HG02588 (cell line): ENCODE measurements at regions not wholly inside any gene's neighbourhood (a gene's known extent, or its start where the extent isn't known, plus 50 kb on each side); places are given as distances from the start of the nearest gene placed in this dataset.

Source experiments
- ATAC-seq: cut with Tn5 transposase; IDR thresholded peaks from one replicate; pipeline ENCODE4 v1.9.1; 2021; ENCODE audit warnings: mild to moderate bottlenecking, moderate library complexity; ENCODE audit not compliant: unreplicated experiment

DNA sequence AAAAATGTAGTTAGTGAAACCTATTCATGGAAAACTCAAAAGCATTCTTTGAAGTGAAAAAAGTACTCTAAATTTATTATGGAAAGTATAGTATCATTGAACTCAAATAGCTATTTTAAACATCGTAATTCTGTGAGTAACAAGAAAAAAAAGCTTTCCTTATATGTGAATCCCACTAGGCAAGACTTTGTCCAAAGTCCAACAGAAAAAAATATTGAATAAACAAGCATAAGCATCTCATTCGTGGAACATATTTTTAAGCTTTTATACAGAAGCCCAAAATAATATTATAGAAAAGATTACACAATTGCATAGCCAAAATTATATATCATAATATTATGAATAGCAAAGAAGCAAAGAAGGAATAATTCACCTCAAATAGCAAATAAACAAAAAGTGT is 79.4 kb upstream of the IFNE start:
- ATAC-seq, result no peak

- ATAC-seq, result no peak
These were observed 82.1 kb upstream of the IFNE start for GRCh38 chr9:21564175-21564574.

- ATAC-seq, result no peak
These were observed 83.0 kb upstream of the IFNE start for GRCh38 chr9:21565155-21565554.

GRCh38 chr9:21567926-21568325 is 85.8 kb upstream of the IFNE start:
- ATAC-seq, result no peak

DNA sequence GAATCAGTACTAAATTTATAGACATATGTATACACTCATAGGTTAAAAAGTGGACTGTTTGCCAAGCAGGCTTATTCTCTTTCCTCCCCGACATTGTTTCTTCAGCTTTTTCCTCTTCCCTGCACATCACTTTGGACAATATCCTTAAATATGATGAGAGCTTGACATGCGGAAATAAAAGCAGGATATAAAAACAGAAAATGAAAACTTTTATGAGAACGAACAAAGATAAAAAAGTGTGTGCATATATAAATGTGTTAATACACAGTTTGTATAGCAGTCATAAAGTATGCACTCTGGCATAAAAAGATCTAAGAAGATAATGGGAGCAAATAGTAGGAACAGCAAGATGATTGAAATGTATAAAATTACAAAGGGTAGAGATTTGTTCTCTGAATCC is 86.4 kb upstream of the IFNE start:
- no peak for ATAC-seq

DNA sequence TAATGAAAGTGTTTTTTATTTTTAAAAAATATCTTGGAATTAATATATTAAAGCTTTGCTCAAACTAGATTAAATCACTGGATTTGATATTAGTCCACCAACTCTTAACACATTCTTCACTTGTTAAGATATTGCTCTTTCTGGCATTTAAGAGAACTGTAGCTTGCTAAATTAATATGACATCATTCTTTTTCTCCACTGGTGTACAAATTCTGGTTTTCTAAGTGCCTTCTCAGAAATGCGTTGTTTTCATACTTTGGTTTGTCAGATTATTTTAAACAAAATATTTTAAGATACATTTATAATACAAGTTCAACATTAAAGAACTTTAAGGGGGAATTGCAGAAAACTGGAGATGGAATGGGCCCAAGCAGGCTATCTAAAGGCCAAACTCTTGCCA is 87.6 kb upstream of the IFNE start:
- ATAC-seq, result no peak

DNA sequence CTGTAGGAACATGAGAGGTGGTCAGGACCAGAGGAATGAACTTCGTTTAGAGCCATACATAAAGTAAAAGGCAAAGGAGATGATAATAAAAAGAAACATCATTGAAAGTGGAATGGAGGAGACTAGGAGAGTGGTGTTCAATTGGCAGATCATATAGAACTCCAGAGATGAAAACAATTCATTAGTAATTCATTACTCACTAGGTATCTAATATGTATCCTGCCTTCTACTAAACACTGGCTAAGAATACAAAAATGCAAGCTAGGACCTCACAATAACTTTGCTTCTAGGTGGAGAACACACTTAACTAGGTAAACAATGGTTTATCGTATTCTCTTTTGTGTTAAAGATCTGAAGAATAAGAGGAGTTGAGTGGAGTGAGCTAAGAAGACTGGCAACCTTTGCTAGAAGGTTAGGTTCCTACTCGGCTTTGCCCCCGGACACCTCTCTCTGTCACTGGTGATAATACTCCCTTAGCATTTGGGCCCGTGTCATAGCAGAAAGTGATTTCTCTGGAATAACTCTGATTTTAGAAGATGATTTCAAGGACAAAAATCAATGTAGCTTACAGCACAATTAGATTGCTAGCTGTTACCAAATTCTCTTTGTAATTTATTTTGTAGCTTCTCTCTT is 88.6 kb upstream of the IFNE start:
- ATAC-seq, result no peak

DNA sequence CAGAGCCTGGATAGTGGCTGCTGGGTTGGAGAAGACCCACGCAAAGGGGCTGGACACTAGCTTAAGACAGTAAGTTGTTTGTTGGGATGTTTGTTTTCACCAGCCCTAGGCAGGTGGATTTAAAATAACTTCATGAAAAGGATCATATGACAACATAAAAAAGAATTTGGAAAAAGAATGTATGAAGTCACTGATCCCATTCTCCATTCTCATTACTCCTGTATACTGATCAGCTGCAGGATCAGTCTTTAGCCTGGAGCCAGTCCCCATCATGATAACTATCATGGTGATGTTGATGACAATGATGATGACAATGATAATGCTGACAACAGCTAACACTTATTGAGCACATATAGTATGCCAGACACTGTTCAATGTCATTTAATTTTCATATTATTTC is 92.1 kb upstream of the IFNE start:
- no peak for ATAC-seq

- ATAC-seq, result no peak
These were observed 94.4 kb upstream of the IFNE start for GRCh38 chr9:21576331-21577189.

DNA sequence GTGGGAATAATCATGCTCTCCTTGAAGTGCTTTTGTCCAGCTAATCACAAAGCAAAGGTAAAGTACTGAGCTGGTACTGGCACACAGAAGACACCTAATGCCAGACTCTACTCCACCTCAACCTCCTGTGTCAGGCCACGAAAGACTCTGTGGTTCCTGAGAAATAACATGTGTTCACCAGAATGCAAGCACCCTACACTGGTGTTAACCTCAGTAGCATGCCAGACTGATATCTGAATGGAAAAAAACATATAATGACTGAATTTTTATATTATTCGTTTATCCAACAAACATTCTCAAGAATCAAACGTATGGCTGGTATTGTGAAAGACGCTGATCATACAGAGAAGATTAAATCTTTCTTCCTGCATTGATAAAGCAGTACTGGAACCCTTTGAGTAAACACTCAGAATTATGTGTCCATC is 97.1 kb upstream of the IFNE start:
- no peak for ATAC-seq

GRCh38 chr9:21579743-21580142 is 97.6 kb upstream of the IFNE start:
- ATAC-seq, result no peak

DNA sequence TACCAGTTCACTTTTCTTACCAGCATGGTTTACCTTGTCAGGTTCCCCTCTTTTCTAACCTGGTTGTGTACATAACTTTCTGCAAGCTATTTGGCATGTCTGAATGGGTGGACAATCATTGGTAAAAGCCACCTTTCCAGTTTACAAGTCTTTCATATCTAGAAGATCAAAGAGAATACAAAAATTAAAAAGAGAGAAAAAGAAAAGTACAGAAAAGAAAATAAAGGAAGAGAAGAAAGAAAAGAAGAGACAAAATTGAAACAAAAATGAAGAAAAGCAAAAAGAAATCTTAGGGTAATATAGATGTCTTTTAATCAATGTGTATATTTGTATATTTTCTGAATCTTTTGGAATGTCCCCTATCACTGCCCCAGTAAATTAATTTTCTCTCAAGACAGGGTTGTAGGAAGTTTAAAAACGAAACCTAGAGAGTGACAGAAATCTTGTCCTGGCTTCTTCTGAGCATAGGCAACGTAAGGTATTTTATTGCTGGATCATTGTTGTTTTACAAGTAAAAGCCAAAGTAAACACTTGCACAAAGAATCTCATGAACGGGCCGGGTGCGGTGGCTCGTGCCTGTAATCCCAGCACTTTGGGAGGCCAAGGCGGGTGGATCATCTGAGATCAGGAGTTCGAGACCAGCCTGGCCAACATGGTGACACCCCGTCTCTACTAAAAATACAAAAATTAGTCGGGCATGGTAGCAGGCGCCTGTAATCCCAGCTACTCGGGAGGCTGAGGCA is 98.7 kb upstream of the IFNE start:
- no peak for ATAC-seq

- no peak for ATAC-seq
These were observed 101.7 kb upstream of the IFNE start for GRCh38 chr9:21583628-21584377.

DNA sequence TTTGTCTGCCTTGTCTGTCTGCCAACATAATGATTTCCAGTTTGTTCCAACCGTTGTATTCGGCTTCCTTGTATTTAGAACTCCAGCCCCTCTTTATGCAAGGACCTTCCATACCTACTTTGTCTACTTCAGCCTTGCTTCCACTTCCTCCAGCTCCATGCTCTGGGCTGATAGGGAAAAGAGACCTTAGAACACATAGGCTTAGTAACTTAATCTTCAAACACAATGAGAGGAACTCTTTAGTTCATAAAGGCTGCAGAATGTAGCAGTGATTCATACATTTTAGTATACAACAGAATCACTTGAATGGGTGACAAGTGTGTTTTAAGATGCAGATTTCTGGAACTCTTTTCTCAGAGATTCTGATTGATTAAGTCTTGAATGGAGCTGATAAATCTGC is 102.8 kb upstream of the IFNE start:
- ATAC-seq, result no peak

DNA sequence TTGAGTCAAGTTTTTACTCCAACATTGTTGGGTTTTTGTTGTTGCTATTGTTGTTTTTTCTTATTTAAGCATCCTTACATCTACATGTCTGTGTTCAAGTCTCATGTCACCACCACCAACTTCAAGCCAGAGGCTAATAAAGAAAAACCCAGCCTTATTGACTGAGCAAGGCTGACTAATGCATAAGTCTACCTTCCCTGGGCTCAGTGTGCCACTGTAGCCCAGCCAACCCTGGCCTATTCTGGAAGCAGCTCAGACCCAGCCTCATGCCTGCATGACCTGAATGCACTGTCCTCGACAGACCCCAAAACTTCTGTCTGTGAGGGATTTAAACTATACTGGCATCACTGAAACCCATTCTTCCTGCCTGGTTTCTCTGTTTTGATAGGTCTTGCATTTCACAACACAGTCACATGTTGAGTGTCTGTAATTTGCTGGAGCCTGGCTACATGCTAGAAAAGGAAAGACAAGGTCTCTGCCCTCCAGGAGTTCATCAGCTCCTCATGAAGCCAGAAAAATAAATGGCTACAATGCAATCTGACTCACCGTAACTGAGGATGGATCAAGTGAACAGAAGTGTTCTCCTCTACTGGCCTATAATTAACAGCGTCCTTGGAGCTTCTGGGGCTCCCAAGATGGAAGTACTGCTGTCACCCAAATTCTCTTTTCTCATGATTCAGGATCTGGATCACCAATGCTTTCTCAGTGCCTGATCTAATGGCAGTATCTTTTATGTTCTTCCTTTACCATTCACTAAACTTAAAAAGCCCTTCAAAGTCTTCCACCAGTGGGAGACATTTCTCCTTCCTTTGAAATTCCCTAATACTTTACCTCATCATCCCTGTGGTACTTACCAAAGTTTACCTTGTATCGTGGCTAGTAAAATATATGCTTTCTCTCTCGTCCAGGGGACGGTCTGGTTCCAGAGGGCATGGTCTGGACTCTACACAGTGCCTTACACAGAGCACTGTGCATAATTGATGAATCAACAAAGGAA is 103.9 kb upstream of the IFNE start:
- ATAC-seq, result no peak

DNA sequence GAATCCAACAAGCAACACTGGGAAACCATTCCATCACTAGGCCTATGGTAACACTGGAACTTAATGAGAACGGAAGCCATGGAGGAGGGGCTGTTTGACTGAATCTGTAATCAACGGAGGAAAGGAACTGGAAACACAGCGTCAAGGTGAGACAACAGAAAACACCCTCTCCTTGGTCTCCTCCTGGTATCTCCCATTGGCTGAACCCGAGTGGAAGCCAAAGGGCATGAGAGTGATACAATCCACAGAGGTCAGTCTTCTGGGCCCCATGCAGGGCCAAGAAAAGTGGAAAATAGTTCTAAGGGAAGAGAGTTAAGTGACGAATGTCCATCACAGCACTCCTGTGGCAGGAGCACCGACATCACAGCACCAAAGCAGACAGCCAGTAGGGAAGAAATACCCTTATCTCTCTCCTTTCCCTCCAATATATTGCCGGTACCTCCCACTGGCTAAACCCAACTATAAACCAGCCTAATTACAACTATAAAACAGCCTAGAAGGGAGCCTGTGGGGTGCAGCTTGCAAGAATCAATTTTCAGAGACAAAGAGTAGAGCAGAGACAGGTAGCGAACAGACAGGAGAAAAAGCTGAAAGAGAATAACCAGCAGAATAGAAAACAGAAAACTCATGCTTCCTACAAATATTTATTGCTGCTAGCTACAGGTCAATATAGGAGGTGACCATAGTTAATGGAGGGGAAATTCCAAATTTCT is 107.4 kb upstream of the IFNE start:
- ATAC-seq, result no peak

DNA sequence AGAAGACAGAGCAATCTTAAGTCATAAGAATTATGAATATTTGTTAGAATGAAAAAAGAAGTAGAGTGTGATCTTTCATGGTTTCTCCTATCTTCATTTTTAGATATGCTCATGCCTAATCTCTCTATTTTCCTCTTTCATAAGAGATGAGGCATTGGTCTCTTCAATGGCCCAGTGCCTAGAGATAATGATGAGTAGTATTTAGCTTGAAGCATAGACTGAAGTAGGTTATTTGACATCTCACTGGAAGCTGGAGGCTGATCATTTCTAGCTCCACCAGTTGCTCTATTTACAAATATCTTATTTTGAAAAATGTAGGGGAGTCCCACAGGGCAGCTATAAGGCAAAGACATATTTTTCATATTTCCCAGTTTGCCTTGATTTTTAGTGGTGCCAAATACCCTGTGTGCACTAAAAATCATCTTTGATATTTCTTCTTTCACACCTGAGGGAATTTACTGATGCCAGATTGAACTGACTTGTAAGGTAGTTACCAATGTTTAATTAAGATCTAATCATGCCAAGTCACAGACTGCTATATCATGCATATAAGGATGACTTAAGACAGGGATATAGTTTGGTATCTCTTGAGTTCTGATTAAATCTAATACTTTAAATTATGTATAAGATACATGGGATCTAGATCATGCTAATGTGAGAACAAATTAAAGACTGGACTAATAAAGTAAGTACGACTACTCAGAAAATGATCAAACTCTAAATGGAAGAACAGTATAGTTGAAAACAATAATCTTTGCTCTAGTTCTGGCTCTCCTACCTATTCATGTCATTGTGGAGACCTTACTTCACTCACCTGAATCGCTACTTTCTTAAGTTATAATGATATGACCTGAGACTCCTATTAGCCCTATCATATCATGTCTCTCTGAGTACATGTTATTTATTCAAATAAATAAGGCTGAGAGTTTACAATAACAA is 108.2 kb upstream of the IFNE start:
- ATAC-seq, result no peak
